Osteocyte (in vitro differentiated cells): ENCODE measurements at regions not wholly inside any gene's neighbourhood (a gene's known extent, or its start where the extent isn't known, plus 50 kb on each side); places are given as distances from the start of the nearest gene placed in this dataset.
"Not testable (repeated sequence)": the region's sequence is repeated elsewhere in the genome, so short reads cannot be mapped to it uniquely, and the experiment has no call there.

Experiments used
- DNase-seq: peaks from one replicate; pipeline ENCODE4 v3.0.0; 2021; ENCODE audit warnings: mixed read lengths; ENCODE audit not compliant: unreplicated experiment; ENCODE audit errors: extremely low spot score
- H3K27ac Mint-ChIP-seq: one replicate; pipeline ENCODE4 v1.8.0; 2021; ENCODE audit warnings: mild to moderate bottlenecking, mixed read lengths; ENCODE audit not compliant: unreplicated experiment
- H3K27me3 Mint-ChIP-seq: one replicate; pipeline ENCODE4 v1.8.0; 2021; ENCODE audit warnings: mixed read lengths; ENCODE audit not compliant: unreplicated experiment
- H3K36me3 Mint-ChIP-seq: one replicate; pipeline ENCODE4 v1.8.0; 2021; ENCODE audit warnings: mixed read lengths; ENCODE audit not compliant: unreplicated experiment
- H3K4me1 Mint-ChIP-seq: one replicate; pipeline ENCODE4 v1.8.0; 2021; ENCODE audit warnings: mixed read lengths; ENCODE audit not compliant: unreplicated experiment
- H3K4me3 Mint-ChIP-seq: one replicate; pipeline ENCODE4 v1.8.0; 2021; ENCODE audit warnings: mild to moderate bottlenecking, moderate library complexity, mixed read lengths; ENCODE audit not compliant: unreplicated experiment
- H3K9me3 Mint-ChIP-seq: one replicate; pipeline ENCODE4 v1.8.0; 2021; ENCODE audit warnings: mixed read lengths; ENCODE audit not compliant: unreplicated experiment
- CTCF ChIP-seq: fragments of 200-600 bp; sonication (generic); IDR thresholded peaks from 2 replicates; pipeline ENCODE4 v1.5.0; 2021; ENCODE audit warnings: antibody characterized with exemption, mild to moderate bottlenecking, moderate library complexity

DNA sequence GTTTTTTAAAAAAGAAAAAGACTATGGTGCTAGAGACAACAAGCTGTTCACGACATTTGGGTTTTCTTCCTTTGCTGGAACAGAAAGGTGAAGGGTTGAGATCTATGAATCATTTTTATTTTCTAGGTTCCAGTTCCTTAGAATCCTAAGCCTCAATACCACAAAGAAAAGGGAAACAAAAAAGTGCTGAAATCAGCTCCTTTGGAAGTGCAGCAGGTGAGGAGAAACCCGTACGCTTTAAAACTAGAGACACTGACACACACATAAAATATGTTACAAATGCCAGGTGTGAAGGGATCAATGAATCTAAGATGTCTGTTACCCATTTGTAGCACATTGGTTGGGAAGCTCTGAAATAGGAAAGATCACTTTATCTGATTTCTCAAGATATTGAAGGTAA lies 125.2 kb downstream of the AREG start:
- Mint-ChIP-seq H3K27me3 (peaks cover 44% of the 10 kb centered on the region), H3K36me3 (no peaks in the 10 kb centered on the region), H3K4me3 (no peak overlapping the region), H3K9me3 (peaks cover 20% of the 10 kb centered on the region), H3K4me1 (no peaks in the 10 kb centered on the region), H3K27ac (no peak overlapping the region)
- TF ChIP-seq CTCF: no peak
- no peak for DNase-seq

DNA sequence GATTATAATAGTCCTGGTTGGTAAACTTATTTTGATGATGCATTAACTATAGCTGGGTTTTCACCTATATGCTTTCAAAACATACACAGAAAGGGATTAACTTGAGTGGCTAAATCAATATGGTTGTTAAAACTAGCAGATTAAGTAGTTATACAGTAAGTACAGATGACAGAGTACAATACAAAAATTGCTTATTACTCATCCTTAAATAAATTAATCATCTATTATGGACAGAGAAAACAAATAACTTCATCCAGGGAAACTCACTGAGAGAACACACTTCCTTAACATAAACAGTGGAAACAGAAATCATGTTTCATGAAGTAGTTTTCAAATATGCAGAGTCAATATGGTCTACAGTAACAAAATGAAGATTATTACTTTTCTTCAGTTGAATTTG lies 133.4 kb downstream of the AREG start:
- Mint-ChIP-seq H3K9me3 (no peaks in the 10 kb centered on the region), H3K4me1 (peaks cover 3% of the 10 kb centered on the region)
- DNase-seq: no peak

DNA sequence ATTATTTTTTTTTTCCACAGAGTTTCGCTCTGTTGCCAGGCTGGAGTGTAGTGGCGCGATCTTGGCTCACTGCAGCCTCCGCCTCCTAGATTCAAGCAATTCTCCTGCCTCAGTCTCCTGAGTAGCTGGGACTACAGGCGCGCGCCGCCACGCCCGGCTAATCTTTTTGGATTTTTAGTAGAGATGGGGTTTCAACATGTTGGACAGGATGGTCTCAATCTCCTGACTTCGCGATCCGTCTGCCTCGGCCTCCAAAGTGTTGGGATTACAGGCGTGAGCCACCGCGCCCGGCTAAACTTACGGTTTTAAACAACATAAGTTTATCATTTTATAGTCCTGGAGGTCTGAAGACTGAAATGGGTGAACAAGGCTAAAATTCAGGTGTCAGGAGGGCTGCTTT lies 133.9 kb downstream of the AREG start:
- not testable (repeated sequence) for H3K27ac Mint-ChIP-seq, H3K4me1 Mint-ChIP-seq, DNase-seq, H3K4me3 Mint-ChIP-seq, H3K9me3 Mint-ChIP-seq, H3K36me3 Mint-ChIP-seq
- H3K27me3 Mint-ChIP-seq: peaks cover 62% of the 10 kb centered on the region

More for the DNA sequence above, 133.4 kb downstream of the AREG start:
- TF ChIP-seq CTCF: no peak
- Mint-ChIP-seq H3K27me3 (peaks cover 60% of the 10 kb centered on the region), H3K36me3 (no peaks in the 10 kb centered on the region), H3K4me3 (no peak overlapping the region), H3K27ac (no peak overlapping the region)

DNA sequence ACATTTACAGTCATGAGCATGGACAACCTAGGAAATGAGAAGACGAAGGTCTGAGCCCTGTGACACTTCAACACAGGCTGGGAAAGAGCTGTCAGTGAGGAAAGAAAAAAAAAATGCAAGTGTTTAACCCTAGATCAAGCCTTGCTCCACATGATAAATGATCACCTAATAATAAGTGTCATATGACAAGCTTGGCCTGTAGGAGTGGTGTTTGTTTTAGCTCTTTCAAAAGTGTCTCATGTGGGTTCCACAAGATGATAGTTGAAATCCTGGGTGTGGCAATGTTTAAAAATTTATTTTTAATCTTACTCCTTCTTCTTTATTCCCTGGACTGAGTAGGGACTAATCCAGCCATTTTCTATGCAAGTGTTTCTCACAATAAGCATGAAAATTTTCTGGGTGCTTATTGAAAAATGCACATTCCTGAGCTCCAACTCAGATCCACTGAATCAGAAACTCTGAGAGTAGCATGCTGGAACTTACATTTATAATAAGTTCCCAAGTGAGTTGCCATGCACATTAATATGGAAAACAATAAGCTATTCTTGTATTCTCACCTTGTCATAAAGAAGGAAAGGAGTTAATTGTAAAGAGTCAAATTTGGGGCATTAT lies 138.3 kb downstream of the AREG start:
- DNase-seq: no peak
- H3K9me3 Mint-ChIP-seq: no peaks in the 10 kb centered on the region

GRCh38 chr4:74583757-74584156 lies 138.8 kb downstream of the AREG start:
- no peak overlapping the region for H3K27ac Mint-ChIP-seq
- no peak for DNase-seq

More for the DNA sequence above, 138.3 kb downstream of the AREG start:
- peaks cover 56% of the 10 kb centered on the region for H3K27me3 Mint-ChIP-seq
- H3K27ac Mint-ChIP-seq: no peak overlapping the region
- TF ChIP-seq CTCF: no peak
- H3K4me3 Mint-ChIP-seq: no peak overlapping the region
- peaks cover 3% of the 10 kb centered on the region for H3K4me1 Mint-ChIP-seq
- H3K36me3 Mint-ChIP-seq: no peaks in the 10 kb centered on the region

More at GRCh38 chr4:74583757-74584156, 138.8 kb downstream of the AREG start:
- H3K4me3 Mint-ChIP-seq: no peak overlapping the region
- H3K9me3 Mint-ChIP-seq: no peaks in the 10 kb centered on the region
- no peak for TF ChIP-seq CTCF
- H3K27me3 Mint-ChIP-seq: peaks cover 52% of the 10 kb centered on the region
- H3K4me1 Mint-ChIP-seq: peaks cover 3% of the 10 kb centered on the region
- no peaks in the 10 kb centered on the region for H3K36me3 Mint-ChIP-seq
